ENCODE measurements at regions not wholly inside any gene's neighbourhood (a gene's known extent, or its start where the extent isn't known, plus 50 kb on each side); places are given as distances from the start of the nearest gene placed in this dataset.

GRCh38 chr6:154611241-154611640 lies 100.8 kb upstream of the CNKSR3 start:
- TF ChIP-seq EZH2phosphoT487 (IDR thresholded peaks at IDR 0.05; ENCODE audit: borderline replicate concordance, low read length), result no peak
- no peak for TF ChIP-seq CTCF (IDR thresholded peaks at IDR 0.05; ENCODE audit: low read depth, low read length, poor library complexity, severe bottlenecking)
